H1 (cell line): ENCODE measurements at regions not wholly inside any gene's neighbourhood (a gene's known extent, or its start where the extent isn't known, plus 50 kb on each side); places are given as distances from the start of the nearest gene placed in this dataset.

Source experiments
- ATF2 ChIP-seq: IDR thresholded peaks from 2 replicates; pipeline ENCODE4 v1.6.1; 2012; ENCODE audit warnings: low read length, inconsistent platforms
- BACH1 ChIP-seq: IDR thresholded peaks from 2 replicates; pipeline ENCODE4 v1.6.1; 2012; ENCODE audit warnings: low read length, improper control_type of control experiment
- CBX8 ChIP-seq: fragments of 300-800, 300-1000 bp; sonication (generic); IDR thresholded peaks from 2 replicates; pipeline ENCODE4 v1.7.1; 2016; ENCODE audit warnings: low read depth, low read length, borderline replicate concordance
- CTCF ChIP-seq, 3 experiments: IDR thresholded peaks; 1 replicate in 2 of 3; 2 replicates in 1 of 3; pipeline versions ENCODE4 v1.5.1 to v1.6.1; 2011; ENCODE audit warnings: low read length in 3 of 3, mild to moderate bottlenecking in 3 of 3, inconsistent platforms in 2 of 3, low read depth in 1 of 3, moderate library complexity in 1 of 3; ENCODE audit not compliant: insufficient read depth in 1 of 3; ENCODE audit errors: control extremely low read depth in 1 of 3
- EGR1 ChIP-seq: IDR thresholded peaks from 2 replicates; pipeline ENCODE4 v1.6.1; 2011; ENCODE audit warnings: low read depth, low read length, borderline replicate concordance
- NRF1 ChIP-seq: IDR thresholded peaks from 2 replicates; pipeline ENCODE4 v1.6.1; 2011; ENCODE audit warnings: mild to moderate bottlenecking, low read depth, low read length, improper control_type of control experiment
- RXRA ChIP-seq: IDR thresholded peaks from 2 replicates; pipeline ENCODE4 v1.6.1; 2011; ENCODE audit warnings: low read depth, mild to moderate bottlenecking, low read length, moderate library complexity; ENCODE audit not compliant: insufficient read depth
- SAP30 ChIP-seq: fragments of 300-600 bp; sonication (generic); IDR thresholded peaks from 2 replicates; pipeline ENCODE4 v1.7.1; 2012; ENCODE audit warnings: low read length, moderate library complexity, mild to moderate bottlenecking, inconsistent platforms; ENCODE audit not compliant: insufficient read depth, insufficient replicate concordance

GRCh38 chr5:67474597-67475238 is 278.1 kb upstream of the CD180 start (continued):
- TF ChIP-seq CTCF (IDR thresholded peaks at IDR 0.05; ENCODE audit: control extremely low read depth in 1 of 3, insufficient read depth in 1 of 3, low read depth in 1 of 3, low read length in 3 of 3) (no peak), RXRA (no peak), SAP30 (no peak), BACH1 (no peak), ATF2 (no peak), CBX8 (no peak), EGR1 (no peak), NRF1 (no peak)
- TF ChIP-seq, all 59 proteins: peak for 0
